ENCODE measurements at regions not wholly inside any gene's neighbourhood (a gene's known extent, or its start where the extent isn't known, plus 50 kb on each side); places are given as distances from the start of the nearest gene placed in this dataset.

GRCh38 chr16:5604770-5605169 is 507.2 kb upstream of the EEF2KMT start:
- no peak for DNase-seq (ENCODE audit: low spot score)

- no peak for DNase-seq (ENCODE audit: low spot score)
Observed at GRCh38 chr16:5603836-5604235, 506.2 kb upstream of the EEF2KMT start.

- DNase-seq (ENCODE audit: low spot score): no peak
Observed at GRCh38 chr16:5601957-5602356, 504.4 kb upstream of the EEF2KMT start.

GRCh38 chr16:5598793-5599192 is 501.2 kb upstream of the EEF2KMT start:
- DNase-seq (ENCODE audit: low spot score): no peak

GRCh38 chr16:5595849-5596248 is 498.3 kb upstream of the EEF2KMT start:
- no peak for DNase-seq (ENCODE audit: low spot score)

GRCh38 chr16:5590416-5590815 is 492.8 kb upstream of the EEF2KMT start:
- DNase-seq (ENCODE audit: low spot score): no peak

GRCh38 chr16:5589812-5590373 is 492.3 kb upstream of the EEF2KMT start:
- no peak for DNase-seq (ENCODE audit: low spot score)

GRCh38 chr16:5584109-5584508 is 486.5 kb upstream of the EEF2KMT start:
- DNase-seq (ENCODE audit: low spot score): no peak

GRCh38 chr16:5582529-5582928 is 484.9 kb upstream of the EEF2KMT start:
- no peak for DNase-seq (ENCODE audit: low spot score)

GRCh38 chr16:5581908-5582307 is 484.3 kb upstream of the EEF2KMT start:
- DNase-seq (ENCODE audit: low spot score): no peak

GRCh38 chr16:5581428-5581827 is 483.8 kb upstream of the EEF2KMT start:
- DNase-seq (ENCODE audit: low spot score): no peak

- no peak for DNase-seq (ENCODE audit: low spot score)
Observed at GRCh38 chr16:5580772-5581171, 483.2 kb upstream of the EEF2KMT start.

GRCh38 chr16:5580296-5580695 is 482.7 kb upstream of the EEF2KMT start:
- DNase-seq (ENCODE audit: low spot score): no peak

GRCh38 chr16:5578980-5579379 is 481.4 kb upstream of the EEF2KMT start:
- no peak for DNase-seq (ENCODE audit: low spot score)

GRCh38 chr16:5577463-5577862 is 479.9 kb upstream of the EEF2KMT start:
- no peak for DNase-seq (ENCODE audit: low spot score)

- no peak for DNase-seq (ENCODE audit: low spot score)
Observed at GRCh38 chr16:5575646-5576245, 478.2 kb upstream of the EEF2KMT start.

- DNase-seq (ENCODE audit: low spot score): no peak
Observed at GRCh38 chr16:5575121-5575520, 477.5 kb upstream of the EEF2KMT start.

- DNase-seq (ENCODE audit: low spot score): no peak
Observed at GRCh38 chr16:5572056-5572455, 474.5 kb upstream of the EEF2KMT start.

GRCh38 chr16:5571446-5571845 is 473.9 kb upstream of the EEF2KMT start:
- DNase-seq (ENCODE audit: low spot score): no peak

GRCh38 chr16:5561800-5562199 is 464.2 kb upstream of the EEF2KMT start:
- no peak for DNase-seq (ENCODE audit: low spot score)

- no peak for DNase-seq (ENCODE audit: low spot score)
Observed at GRCh38 chr16:5560084-5560483, 462.5 kb upstream of the EEF2KMT start.

GRCh38 chr16:5557966-5558365 is 460.4 kb upstream of the EEF2KMT start:
- no peak for DNase-seq (ENCODE audit: low spot score)

- no peak for DNase-seq (ENCODE audit: low spot score)
Observed at GRCh38 chr16:5557448-5557847, 459.9 kb upstream of the EEF2KMT start.

GRCh38 chr16:5556158-5556810 is 458.7 kb upstream of the EEF2KMT start:
- no peak for DNase-seq (ENCODE audit: low spot score)

Measured in ureter (tissue), 1 donor.